M059J (cell line): ENCODE measurements at regions not wholly inside any gene's neighbourhood (a gene's known extent, or its start where the extent isn't known, plus 50 kb on each side); places are given as distances from the start of the nearest gene placed in this dataset.

Experiments
- DNase-seq: peaks from one replicate; pipeline ENCODE4 v3.0.0-alpha.2; 2012; ENCODE audit warnings: low read depth

DNA sequence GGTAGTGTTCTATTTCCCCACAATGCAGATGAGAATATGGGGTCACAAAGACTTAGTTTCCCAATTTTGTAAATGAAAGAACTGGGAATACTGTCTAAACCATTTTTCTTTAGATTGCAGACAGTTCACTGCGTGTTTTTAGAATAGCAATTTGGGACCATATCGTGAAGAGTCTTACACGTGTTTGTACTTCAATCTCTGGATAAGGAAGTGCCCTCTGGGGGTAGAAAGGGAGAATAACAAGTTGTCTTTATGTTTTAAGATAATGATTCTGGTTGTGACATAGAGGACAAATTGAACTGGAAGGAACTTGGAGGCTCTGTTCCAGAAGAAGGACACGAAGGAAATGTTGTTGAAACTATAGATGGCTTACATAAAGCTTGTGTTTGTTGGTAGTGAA is 457.7 kb downstream of the CBLN2 start:
- DNase-seq: peak; percentile 0

DNA sequence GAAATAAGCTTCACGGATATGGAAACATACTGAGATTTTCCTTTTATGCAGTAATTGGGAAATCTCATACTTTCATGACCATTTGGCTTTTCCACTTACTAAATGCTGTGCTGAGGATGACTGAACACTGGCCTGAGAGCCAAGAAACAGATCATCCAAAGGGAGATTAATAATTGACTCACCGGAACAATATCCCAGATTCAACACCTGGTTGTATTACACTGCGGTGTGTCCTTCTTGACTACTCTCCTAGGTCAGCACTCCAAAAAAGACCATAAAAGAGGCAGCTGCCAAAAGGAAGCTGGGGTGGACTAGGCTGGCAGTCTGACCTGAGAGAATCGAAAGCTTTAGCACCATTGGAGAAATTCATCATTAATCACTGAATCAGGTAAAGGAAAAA is 469.1 kb downstream of the CBLN2 start:
- no peak for DNase-seq

DNA sequence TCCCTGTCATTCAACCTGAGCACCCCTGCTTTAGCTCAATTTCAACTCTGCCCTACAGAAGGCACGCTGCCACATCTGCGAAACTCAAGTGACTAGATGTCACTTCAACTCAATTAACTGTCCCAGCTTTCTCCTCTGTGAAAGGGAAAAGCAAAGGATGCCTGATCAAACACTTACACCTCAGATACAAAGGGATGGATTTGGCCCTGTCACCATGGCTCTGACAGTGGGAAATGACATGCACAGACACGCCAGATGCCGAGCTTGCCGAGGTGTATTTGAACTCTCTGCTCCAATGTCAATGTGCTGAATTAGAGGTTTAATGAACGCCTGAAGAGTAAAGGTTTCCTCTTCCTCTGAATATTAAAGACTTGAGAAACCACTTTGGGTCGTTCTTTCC is 481.1 kb downstream of the CBLN2 start:
- DNase-seq: no peak

DNA sequence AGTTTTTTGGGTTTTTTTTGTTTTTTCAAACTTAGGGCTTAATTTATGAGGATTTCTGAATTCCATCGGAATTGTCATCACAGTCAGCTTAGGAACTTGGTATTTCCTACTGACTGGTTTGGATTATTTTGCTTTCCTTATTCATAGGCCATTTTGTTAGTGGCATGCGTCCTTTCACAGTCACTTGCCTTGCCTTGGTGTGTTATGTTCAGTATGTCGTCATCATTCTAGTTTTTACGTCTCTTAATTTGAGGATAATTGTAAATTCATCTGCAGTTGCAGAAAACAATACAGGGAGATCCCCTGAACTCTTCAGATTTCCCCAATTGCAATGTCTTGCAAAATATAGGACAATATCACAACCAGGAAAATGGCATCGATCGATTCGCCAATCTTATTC is 485.3 kb downstream of the CBLN2 start:
- DNase-seq: no peak

DNA sequence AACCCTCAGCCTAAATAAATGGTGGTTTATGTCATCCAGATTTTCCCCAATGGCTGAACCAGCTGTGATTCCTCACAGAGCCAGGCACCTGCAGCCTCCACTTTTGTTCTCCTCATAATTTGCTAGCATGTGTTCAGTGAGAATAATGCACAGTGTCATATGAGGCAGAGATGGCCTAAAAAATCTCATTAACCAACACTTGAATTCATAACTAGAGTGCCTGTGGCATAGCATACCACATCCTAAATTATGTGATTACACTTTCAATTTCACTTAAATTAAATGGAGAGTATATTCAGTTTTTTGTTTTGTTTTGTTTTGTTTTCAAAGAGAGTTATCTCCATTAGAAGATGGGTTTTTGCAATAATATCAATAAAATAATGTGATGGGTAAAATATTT is 488.0 kb downstream of the CBLN2 start:
- DNase-seq: no peak

DNA sequence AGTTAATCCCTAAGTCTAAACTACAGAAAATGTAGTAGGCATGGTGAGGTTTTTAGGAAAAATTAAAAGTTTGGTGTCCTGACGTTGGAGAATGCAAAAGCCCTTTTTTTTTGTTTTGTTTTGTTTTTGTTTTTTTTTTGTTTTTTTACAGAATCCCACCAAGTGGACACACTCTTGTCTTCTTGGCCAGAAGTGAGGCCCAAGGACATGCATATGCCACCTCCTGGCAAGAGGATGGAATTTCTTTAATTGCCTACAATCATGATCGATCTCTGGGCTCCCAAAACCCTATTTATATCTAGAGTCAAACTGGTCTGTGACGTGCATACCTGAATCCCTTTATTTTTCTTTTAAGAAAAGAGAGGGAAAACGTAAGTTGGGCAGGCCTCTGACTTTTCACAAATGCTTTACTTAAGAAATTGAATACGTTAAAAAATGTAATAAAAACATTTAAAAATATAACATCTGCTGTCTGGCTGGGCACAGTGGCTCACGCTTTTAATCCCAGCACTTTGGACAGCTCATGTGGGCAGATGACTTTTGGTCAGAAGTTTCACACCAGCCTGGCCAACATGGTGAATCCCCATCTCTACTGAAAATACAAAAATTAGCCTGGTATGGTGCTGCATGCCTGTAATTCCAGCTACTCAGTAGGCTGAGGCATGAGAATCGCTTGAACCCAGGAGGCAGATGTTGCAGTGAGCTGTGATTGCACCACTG is 502.7 kb downstream of the CBLN2 start:
- DNase-seq: no peak

DNA sequence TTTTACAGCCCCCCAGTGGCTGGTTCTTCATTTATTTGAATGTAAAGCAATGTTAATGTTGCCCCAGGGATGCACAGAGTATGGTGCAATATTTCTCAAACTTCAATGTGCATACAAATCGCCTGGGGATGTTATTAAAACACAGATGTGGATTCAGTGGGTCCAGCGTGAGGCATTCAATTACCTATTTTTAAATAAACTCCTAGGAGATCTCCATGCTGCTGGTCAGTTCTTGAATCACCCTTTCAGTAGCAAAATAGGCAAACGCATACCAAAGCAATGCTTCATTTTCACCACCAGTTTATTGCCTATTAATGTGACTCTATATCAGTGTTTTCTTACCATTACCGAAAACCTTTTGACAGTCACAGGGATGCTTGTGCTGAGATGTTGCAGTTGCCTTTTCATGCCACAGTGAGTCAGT is 530.7 kb downstream of the CBLN2 start:
- DNase-seq: no peak

- DNase-seq: no peak
Observed at GRCh38 chr18:71998547-71999097, 545.5 kb downstream of the CBLN2 start.

DNA sequence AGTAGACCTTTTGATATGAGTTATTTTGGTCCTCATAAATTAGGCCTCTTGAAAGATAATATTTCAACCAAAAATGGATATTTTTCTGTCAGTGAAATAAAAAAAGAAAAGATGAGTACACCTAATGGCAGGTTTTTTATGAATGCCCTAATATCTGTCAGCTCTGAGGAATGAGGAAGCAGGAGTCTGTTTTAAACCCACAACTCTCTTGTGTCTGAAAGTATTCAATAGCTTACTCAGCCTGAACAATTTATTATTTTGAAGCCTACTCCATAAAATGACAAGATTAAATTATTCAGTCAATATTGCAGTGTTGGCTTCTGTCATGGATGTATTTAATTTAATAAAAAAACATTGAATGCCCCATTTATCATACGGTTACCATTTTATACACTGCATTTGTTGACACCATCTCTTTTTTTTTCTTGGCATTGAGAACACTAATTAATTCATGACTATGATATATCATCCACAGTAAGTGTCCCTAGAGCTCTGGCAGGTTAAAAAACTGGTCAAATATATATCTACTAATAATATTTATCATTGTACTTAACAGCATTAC is 548.2 kb downstream of the CBLN2 start:
- DNase-seq: no peak

GRCh38 chr18:71994273-71994672 is 549.9 kb downstream of the CBLN2 start:
- no peak for DNase-seq

- DNase-seq: no peak
Observed at GRCh38 chr18:71989616-71990015, 554.5 kb downstream of the CBLN2 start.

GRCh38 chr18:71986351-71987050 is 557.6 kb downstream of the CBLN2 start:
- DNase-seq: no peak

DNA sequence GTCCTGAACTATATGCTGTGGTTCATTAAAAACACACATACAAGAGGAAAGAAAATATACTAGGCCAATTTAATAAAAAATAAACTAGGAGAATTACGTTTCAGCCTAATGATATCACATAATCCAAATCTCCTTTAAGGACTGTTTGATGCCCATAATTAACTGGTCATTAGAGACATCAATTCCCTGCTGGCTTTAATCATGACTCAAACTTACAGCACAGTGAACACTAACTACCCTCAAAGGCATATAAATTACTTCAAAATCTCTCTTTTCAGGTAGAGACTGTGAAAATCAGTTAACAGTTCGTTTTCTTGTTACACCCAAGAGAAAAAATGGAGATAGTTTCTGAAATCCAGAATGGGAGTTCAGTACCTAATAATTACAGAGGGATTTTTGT is 567.4 kb downstream of the CBLN2 start:
- no peak for DNase-seq

DNA sequence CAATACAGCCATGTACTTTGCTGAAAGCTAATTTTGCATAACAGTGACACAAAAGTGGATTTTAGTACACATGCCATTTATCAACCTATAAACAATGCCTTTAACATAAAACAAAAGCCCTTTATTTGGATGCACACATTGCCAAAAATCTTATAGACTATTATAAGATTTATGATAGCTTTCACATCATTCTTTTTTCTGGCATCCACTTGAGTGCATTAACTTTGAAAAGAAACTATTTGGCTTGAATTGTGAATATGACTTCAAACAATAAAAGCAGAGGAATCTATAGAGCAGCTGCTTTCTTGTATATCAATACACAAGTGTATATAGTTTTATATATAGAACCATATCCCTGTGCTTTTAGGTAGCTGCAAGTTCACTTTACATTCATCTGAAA is 577.4 kb downstream of the CBLN2 start:
- no peak for DNase-seq

- no peak for DNase-seq
Observed at GRCh38 chr18:71958605-71959004, 585.5 kb downstream of the CBLN2 start.

GRCh38 chr18:71951001-71951400 is 593.1 kb downstream of the CBLN2 start:
- DNase-seq: no peak

GRCh38 chr18:71942433-71942832 is 601.7 kb downstream of the CBLN2 start:
- DNase-seq: no peak

GRCh38 chr18:71939483-71939882 is 604.7 kb downstream of the CBLN2 start:
- DNase-seq: no peak

- DNase-seq: no peak
Observed at GRCh38 chr18:71936744-71937143, 607.4 kb downstream of the CBLN2 start.

GRCh38 chr18:71919211-71919610 is 624.9 kb downstream of the CBLN2 start:
- DNase-seq: no peak

DNA sequence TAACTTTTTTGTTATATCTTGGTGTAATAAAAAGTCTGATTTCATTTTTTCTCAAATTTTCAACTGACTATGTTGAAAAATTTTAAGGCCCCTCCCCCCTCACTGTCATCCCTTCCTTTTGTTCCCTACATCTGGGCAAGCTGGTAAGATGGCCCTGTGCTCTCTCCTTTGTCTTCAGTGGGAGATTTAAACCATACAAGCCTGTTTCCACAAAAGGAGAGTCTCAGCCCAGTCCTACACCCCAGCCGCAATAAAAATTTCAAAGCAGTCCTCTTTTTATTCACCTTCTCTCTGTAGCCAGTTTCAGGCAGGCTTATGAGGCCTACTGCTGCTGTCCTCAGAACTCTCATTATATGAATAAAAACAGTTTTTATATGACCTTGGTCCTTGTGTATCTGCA is 630.5 kb downstream of the CBLN2 start:
- DNase-seq: no peak

DNA sequence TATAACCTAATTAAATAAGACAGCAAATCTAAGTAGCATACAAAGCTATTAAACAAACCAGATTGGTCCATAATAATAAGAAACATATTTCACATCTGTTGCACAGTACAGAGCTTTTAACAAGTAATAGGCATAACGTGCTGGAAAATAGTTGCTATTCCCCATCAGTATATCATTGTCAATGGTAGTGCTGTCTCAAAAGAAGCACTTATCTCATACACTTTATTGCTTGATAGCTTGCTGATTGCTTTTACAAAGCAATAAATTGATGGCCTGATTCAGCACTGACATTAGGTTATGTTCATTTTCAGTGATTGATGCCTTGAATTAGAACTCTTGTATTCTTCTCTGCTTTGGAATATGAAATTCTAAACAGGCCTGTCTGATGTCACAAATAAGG is 641.7 kb downstream of the CBLN2 start:
- no peak for DNase-seq
